ENCODE measurements at regions not wholly inside any gene's neighbourhood (a gene's known extent, or its start where the extent isn't known, plus 50 kb on each side); places are given as distances from the start of the nearest gene placed in this dataset.

DNA sequence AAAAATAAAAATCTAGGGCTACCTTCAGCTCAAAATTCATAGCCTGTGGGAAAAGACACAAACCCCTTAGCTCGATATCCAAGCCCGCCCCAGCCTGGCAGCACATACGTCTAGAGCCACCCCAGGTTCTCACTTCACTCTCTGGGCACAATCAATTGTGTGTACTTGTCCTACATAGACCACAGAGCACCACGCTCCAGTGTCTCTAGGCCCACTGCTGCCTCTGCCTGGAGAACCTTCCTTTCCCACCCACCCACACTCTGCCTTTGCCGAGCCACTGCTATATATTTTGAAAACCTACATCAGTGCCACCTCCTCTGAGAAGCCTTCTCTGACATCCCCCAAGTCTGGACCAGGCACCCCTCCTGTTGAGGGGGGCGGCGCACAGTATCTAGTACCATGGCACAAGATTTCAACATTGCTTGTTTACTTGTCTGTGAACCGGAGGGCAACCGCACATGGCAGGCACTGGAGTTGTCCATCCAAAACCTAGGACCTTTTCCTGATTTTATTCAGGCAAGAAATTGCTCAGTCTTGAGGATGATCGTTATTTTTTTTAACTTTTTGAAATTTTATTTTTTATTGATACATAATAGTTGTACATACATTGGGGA lies 141.5 kb downstream of the UNC5CL start:
- TF ChIP-seq, protein P1, sequence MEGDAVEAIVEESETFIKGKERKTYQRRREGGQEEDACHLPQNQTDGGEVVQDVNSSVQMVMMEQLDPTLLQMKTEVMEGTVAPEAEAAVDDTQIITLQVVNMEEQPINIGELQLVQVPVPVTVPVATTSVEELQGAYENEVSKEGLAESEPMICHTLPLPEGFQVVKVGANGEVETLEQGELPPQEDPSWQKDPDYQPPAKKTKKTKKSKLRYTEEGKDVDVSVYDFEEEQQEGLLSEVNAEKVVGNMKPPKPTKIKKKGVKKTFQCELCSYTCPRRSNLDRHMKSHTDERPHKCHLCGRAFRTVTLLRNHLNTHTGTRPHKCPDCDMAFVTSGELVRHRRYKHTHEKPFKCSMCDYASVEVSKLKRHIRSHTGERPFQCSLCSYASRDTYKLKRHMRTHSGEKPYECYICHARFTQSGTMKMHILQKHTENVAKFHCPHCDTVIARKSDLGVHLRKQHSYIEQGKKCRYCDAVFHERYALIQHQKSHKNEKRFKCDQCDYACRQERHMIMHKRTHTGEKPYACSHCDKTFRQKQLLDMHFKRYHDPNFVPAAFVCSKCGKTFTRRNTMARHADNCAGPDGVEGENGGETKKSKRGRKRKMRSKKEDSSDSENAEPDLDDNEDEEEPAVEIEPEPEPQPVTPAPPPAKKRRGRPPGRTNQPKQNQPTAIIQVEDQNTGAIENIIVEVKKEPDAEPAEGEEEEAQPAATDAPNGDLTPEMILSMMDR (conservative IDR thresholded peaks at IDR 0.05; ENCODE audit: low read depth, low read length), result no peak
- no peak overlapping the region for H3K4me3 ChIP-seq (ENCODE audit: low read depth, low read length)

DNA sequence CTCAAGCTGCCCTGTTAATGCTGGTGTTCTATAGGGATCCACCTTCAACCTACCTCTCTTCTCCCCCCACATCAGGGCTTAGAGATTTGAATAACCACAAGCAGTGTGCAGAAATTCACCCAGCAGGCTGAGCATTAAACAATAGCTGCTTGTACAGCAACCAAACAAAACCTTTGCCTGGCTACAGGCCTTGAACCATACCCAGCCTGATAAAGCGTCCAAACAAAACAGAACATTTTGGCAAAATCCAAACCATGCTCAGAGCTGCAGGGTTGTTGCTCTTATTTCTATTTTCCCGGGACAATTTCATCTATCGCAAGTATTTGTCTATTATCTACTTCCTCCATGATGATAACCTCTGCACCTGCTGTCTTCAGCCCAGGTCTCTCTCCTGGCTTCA lies 142.3 kb downstream of the UNC5CL start:
- H3K4me3 ChIP-seq (ENCODE audit: low read depth, low read length), result no peak overlapping the region
- TF ChIP-seq, protein P1 (conservative IDR thresholded peaks at IDR 0.05; ENCODE audit: low read depth, low read length), result no peak
- DNase-seq (ENCODE audit: low read depth), result no peak

More for the DNA sequence above, 141.5 kb downstream of the UNC5CL start:
- DNase-seq (ENCODE audit: low read depth), result no peak

DNA sequence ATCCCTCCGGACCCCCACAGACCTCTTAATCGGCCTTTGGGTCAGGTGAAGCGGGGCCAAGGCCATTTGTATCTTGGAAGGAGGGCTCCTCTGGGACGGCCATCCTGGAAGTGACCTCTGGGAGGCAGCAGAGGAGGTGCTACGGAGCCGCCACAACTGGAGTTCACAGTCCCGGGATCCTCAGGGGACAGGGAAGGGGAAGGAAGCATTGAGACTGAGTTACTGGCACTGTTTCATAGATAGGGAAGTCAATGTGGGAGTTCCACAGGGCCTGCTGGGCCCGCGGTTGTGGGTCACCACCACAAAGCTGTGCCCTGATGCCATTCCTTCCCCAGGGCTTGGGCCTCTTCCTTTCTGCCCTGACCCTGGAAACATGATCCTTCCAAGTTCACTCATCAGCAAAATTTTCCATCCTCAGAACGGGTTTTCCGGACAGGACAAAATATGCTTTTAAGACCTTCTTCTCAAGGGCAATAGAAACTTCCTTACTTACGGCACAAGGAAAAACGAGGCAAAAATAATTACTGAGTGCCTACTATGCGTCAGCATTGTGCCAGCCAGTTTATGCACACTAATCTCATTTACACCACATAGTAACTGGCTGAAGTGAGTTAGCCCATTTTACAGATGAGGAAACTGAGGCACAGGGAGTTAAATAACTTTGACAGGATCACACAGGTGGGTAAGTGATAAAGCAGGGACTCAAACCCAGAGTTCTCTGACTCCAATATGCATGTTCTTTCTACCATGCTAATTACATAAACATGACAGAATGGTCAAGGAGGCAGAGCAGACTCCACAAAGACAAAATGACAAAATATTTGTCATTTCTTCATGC lies 143.8 kb downstream of the UNC5CL start:
- H3K4me3 ChIP-seq (ENCODE audit: low read depth, low read length), result no peak overlapping the region
- TF ChIP-seq, protein P1 (conservative IDR thresholded peaks at IDR 0.05; ENCODE audit: low read depth, low read length), result peak; percentile 84
- DNase-seq (ENCODE audit: low read depth), result no peak

DNA sequence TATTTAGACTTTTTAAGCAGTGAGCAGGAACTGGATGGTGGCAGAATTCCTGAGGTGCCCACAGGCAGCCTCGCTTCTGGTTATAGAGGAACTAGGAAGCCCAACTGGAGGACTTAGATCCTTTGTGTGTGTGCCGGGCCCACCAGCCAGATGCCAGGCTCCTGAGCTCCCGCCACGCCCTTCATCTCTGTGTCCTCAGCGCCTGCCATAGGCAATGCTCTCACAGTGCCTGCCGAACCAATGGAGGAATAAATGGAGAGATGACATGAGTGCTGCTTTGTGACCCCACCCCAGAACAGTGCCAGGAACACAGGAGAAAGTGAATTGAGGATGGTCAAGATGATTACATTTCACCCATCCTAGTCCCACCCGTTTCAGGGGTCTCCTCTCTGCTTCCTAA lies 146.0 kb downstream of the UNC5CL start:
- DNase-seq (ENCODE audit: low read depth), result no peak
- H3K4me3 ChIP-seq (ENCODE audit: low read depth, low read length), result no peak overlapping the region

DNA sequence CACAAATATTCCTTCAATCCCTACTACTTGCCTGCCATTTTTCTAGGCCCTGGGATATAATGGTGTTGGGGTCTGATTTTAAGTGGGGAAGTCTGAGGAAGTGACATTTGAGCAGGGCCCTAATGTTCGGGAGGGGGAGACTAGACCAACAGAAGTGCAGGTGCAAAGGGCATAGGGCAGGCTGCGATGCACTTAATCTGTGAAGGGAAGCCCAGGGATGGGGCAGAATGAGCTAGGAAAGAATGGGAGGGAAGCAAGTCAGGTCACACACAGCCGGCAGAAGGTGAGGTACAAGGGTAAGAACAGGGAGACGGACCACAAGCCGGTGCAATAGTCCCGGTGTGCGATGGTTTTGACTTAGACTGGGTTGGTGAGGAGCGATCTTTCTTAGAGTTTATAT lies 146.8 kb downstream of the UNC5CL start:
- no peak overlapping the region for H3K4me3 ChIP-seq (ENCODE audit: low read depth, low read length)
- TF ChIP-seq, protein P1 (conservative IDR thresholded peaks at IDR 0.05; ENCODE audit: low read depth, low read length), result no peak
- no peak for DNase-seq (ENCODE audit: low read depth)

More for the DNA sequence above, 146.0 kb downstream of the UNC5CL start:
- TF ChIP-seq, protein P1 (conservative IDR thresholded peaks at IDR 0.05; ENCODE audit: low read depth, low read length), result no peak

DNA sequence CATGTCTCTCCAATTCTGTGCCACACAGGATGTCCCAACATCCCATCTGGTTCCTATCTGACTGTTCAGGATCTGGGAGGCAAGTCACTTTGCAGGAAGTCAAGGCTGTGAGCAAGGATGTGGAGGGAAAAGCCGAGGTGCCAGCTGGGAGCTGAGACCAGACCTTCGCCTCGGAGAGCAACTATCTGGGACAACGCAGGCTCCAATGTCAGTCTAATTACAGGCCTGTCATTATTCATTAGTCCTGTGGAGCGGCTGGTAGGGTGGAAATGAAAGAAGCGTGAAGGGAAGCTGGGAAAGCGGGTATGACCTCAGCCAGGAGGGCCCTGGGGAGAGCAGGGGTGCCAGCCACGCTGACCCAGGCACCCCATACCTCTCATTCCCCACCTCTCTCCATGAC lies 147.3 kb downstream of the UNC5CL start:
- no peak for DNase-seq (ENCODE audit: low read depth)
- TF ChIP-seq, protein P1 (conservative IDR thresholded peaks at IDR 0.05; ENCODE audit: low read depth, low read length), result no peak

More for the DNA sequence above, 147.3 kb downstream of the UNC5CL start:
- no peak overlapping the region for H3K4me3 ChIP-seq (ENCODE audit: low read depth, low read length)
